ACHN (cell line): ENCODE measurements at regions not wholly inside any gene's neighbourhood (a gene's known extent, or its start where the extent isn't known, plus 50 kb on each side); places are given as distances from the start of the nearest gene placed in this dataset.
"Not testable (repeated sequence)": the region's sequence is repeated elsewhere in the genome, so short reads cannot be mapped to it uniquely, and the experiment has no call there.

Experiments used
- DNase-seq: peaks from one replicate; pipeline ENCODE4 v3.0.0-alpha.2; 2015
- in situ Hi-C: cut with HindIII; loops from 2 replicates; pipeline ENCODE4 v1.10.0; 2017; ENCODE audit warnings: low sequenced_read_pairs, low pct_ligation_motif_present, low pct_unique_long_range_greater_than_20kb

- in situ Hi-C loops, DNase-seq: not testable (repeated sequence)
These were observed 84.5 kb downstream of the IDS start for GRCh38 chrX:149420566-149420965.

GRCh38 chrX:149398027-149398426, 107.1 kb downstream of the IDS start:
- no peak for DNase-seq
- in situ Hi-C loops: no loop called here

- in situ Hi-C loops: no loop called here
- DNase-seq: no peak
These were observed 112.2 kb downstream of the IDS start for GRCh38 chrX:149392921-149393320.

GRCh38 chrX:149383852-149384251, 121.3 kb downstream of the IDS start:
- no peak for DNase-seq
- in situ Hi-C loops: no loop called here

GRCh38 chrX:149374751-149375150, 130.4 kb downstream of the IDS start:
- no peak for DNase-seq
- in situ Hi-C loops: no loop called here

GRCh38 chrX:149372866-149373265, 132.2 kb downstream of the IDS start:
- in situ Hi-C loops: no loop called here
- no peak for DNase-seq

- no peak for DNase-seq
- in situ Hi-C loops: no loop called here
These were observed 133.1 kb downstream of the IDS start for GRCh38 chrX:149371986-149372385.

GRCh38 chrX:149370097-149370496, 135.0 kb downstream of the IDS start:
- no peak for DNase-seq

GRCh38 chrX:149365552-149365951, 139.6 kb downstream of the IDS start:
- DNase-seq: no peak
- in situ Hi-C loops: no loop called here

More at GRCh38 chrX:149370097-149370496, 135.0 kb downstream of the IDS start:
- in situ Hi-C loops: no loop called here

- in situ Hi-C loops: no loop called here
- DNase-seq: peak; percentile 10
These were observed 140.0 kb downstream of the IDS start for GRCh38 chrX:149365061-149365460.

- in situ Hi-C loops: no loop called here
- DNase-seq: no peak
These were observed 141.1 kb downstream of the IDS start for GRCh38 chrX:149363965-149364364.

GRCh38 chrX:149346306-149346705, 158.8 kb downstream of the IDS start:
- DNase-seq: no peak
- in situ Hi-C loops: no loop called here

- in situ Hi-C loops: no loop called here
These were observed 182.8 kb downstream of the IDS start for GRCh38 chrX:149322316-149322715.

GRCh38 chrX:149313871-149314371, 191.2 kb downstream of the IDS start:
- in situ Hi-C loops: no loop called here
- DNase-seq: no peak

More at GRCh38 chrX:149322316-149322715, 182.8 kb downstream of the IDS start:
- DNase-seq: no peak

- in situ Hi-C loops: no loop called here
- no peak for DNase-seq
These were observed 192.1 kb downstream of the IDS start for GRCh38 chrX:149312988-149313387.

GRCh38 chrX:149312097-149312496, 193.0 kb downstream of the IDS start:
- in situ Hi-C loops: no loop called here
- DNase-seq: no peak

GRCh38 chrX:149302705-149303104, 202.4 kb downstream of the IDS start:
- DNase-seq: no peak
- in situ Hi-C loops: no loop called here

GRCh38 chrX:149298111-149298510, 207.0 kb downstream of the IDS start:
- in situ Hi-C loops: no loop called here
- no peak for DNase-seq

GRCh38 chrX:149296092-149296491, 209.0 kb downstream of the IDS start:
- DNase-seq: no peak
- in situ Hi-C loops: no loop called here

GRCh38 chrX:149286940-149287349, 218.2 kb downstream of the IDS start:
- in situ Hi-C loops: no loop called here

GRCh38 chrX:149284616-149285015, 220.5 kb downstream of the IDS start:
- in situ Hi-C loops: no loop called here
- no peak for DNase-seq

More at GRCh38 chrX:149286940-149287349, 218.2 kb downstream of the IDS start:
- peak; percentile 7 for DNase-seq
